Activated CD4-positive, CD25-positive, alpha-beta regulatory T cell treated with anti-CD3 and anti-CD28 coated beads, Interleukin-2, amount 50 U/mL, for 24 hours (primary cell): ENCODE measurements at regions not wholly inside any gene's neighbourhood (a gene's known extent, or its start where the extent isn't known, plus 50 kb on each side); places are given as distances from the start of the nearest gene placed in this dataset.

ENCODE experiments used
- ATAC-seq, 2 donors: fragments of 150-1000 bp; cut with Tn5 transposase; one replicate each; pipeline ENCODE4 v1.10.0; 2021; ENCODE audit warnings: mild to moderate bottlenecking in 1 of 2, moderate library complexity in 1 of 2

DNA sequence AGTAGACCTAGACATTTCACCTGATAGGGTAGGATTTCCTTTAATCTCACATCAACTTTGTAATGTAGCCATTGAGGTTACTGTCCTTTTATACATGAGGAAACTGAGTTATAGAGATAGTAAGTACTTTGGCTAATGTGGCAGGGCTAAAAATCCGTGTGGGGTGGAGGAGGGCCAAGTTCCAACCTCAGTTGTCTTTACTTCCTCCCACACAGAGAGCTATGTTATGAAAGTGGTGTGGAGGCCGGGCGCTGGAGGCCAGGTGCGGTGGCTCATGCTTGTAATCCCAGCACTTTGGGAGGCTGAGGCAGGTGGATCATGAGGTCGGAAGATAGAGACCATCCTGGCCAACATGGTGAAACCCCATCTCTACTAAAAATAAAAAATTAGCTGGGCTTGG lies 173.3 kb downstream of the PALM2AKAP2 start:
- ATAC-seq = no peak

- no peak for ATAC-seq
These were observed 174.0 kb downstream of the PALM2AKAP2 start for GRCh38 chr9:109953813-109954497.

DNA sequence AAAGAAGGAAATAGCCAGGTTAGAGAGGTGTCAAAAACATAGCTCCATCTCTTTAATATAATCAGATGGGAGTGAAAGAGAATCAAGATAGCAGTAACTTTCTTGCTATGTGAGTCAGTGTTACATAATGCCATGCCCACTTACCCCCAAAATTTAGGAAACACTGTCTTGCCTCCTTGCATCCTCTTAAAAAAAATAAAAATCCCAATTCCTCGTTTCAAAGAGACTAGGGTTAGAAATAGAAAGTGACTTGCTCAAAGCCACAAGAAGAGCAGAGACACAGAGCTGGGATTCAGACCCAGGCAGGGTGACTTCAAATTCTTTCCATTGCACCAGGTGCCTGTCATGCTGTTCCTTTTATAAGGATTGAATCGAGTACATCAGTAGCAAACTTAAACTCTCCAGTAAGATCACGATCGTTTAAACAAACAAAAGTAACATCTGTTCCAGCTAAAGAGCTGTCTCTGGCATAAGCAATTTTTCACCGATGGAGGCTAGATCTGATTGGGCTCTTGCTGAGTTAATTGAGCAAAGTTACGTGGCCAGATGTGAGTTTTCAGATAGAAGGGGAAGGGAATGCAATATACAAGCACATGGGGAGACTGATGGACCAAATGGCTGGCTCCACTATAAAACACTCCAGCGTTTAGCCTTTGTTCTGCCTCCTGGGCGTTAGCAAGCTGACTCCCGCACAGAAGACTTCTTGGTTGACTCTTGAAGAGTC lies 176.9 kb downstream of the PALM2AKAP2 start:
- no peak for ATAC-seq

- ATAC-seq = no peak
These were observed 179.7 kb downstream of the PALM2AKAP2 start for GRCh38 chr9:109959679-109960078.

DNA sequence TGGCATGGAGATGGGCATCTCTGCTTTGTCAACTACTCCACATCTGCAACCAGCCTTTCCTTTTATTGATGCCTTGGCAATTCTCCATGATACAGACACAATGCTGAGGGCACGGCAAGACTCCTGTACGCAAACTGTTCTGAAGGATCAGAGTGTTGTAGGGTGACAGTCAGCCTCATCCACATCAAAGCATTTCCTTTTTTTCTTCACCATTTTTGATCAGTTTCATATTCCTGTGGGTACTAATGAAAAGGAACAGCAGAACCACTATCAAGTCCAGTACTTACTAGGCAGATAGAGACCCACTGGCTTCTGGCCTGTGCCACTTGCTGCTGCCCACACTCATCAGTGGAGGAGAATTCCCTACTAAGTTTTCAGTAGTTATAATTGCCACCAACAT lies 181.6 kb downstream of the PALM2AKAP2 start:
- ATAC-seq = peak in 1 of 2 donors; percentile 10

DNA sequence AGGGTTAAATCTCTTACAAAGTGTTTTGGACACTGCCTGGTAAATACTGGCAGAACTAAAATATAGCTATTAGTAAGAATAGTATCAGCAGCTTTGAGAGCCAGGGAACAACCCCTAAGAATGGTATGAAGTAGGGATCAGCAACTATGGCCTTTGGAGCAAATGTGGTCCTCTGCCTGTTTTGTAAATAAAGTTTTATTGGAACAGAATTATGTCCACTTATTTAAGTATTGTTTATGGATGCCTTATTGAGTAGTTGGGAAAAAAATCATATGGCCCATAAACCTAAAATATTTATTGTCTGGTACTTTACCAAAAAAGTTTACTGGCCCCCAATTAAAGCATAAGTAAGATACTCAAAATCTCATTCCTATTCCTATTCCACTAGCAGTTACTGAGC lies 182.2 kb downstream of the PALM2AKAP2 start:
- no peak for ATAC-seq

- no peak for ATAC-seq
These were observed 183.1 kb downstream of the PALM2AKAP2 start for GRCh38 chr9:109963079-109963478.

- ATAC-seq = peak; percentile 14 to 25
These were observed 186.8 kb downstream of the PALM2AKAP2 start for GRCh38 chr9:109966643-109967368.

DNA sequence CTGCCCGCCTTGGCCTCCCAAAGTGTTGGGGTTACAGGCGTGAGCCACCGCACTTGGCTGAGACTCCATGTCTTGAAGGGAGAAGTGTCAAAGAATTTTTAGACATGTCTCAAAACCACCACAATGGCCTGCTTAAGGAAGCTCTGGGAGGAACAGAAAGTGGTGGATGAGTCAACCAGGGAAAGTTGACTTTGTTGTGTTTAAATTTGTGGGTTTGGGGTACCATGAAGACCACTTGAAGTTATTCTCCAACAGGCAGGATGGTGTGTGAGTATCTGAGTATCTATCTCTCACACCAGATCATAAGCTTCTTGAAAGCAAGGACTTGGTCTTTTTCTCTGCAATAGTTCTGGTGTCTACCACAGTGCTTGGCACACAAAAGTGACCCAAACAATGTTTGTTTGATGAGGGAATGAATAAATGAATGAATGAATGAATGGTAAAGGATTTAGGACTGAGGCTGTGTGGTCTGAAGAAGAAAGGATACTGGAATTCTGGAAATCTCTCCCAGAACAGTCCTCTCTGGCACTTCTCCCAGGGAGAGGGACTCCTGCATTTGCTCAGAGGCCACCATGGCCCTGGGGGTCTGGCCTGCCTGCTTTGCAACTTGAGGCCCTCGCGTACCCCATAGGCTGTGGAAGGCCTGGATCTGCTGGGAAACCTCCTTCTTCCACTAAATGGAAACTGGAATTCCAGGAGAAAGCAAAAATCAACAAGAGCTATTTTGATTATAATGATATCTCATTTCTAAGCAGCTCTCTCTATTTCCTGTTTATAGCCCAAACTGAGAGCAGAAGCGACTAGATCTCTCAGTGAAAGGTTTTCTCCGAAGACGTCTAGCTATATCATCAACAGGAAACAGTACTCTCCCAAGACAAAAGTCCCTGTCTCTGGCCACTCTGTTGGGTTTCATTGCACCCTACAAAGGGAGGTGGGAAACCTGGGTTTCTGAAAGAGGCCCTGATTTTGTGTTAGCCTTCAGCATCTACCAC lies 187.9 kb downstream of the PALM2AKAP2 start:
- peak in 1 of 2 donors; percentile 41 for ATAC-seq

- ATAC-seq = no peak
These were observed 189.0 kb downstream of the PALM2AKAP2 start for GRCh38 chr9:109969011-109969410.

GRCh38 chr9:109969573-109970237 lies 189.7 kb downstream of the PALM2AKAP2 start:
- no peak for ATAC-seq

GRCh38 chr9:109971226-109971625 lies 191.2 kb downstream of the PALM2AKAP2 start:
- ATAC-seq = no peak

GRCh38 chr9:109972026-109972882 lies 192.3 kb downstream of the PALM2AKAP2 start:
- ATAC-seq = peak; percentile 14 to 15

GRCh38 chr9:109973336-109973735 lies 193.3 kb downstream of the PALM2AKAP2 start:
- ATAC-seq = no peak

GRCh38 chr9:109974143-109974917 lies 194.3 kb downstream of the PALM2AKAP2 start:
- ATAC-seq = peak; percentile 90 to 91

GRCh38 chr9:109974918-109975276 lies 194.9 kb downstream of the PALM2AKAP2 start:
- ATAC-seq = no peak

DNA sequence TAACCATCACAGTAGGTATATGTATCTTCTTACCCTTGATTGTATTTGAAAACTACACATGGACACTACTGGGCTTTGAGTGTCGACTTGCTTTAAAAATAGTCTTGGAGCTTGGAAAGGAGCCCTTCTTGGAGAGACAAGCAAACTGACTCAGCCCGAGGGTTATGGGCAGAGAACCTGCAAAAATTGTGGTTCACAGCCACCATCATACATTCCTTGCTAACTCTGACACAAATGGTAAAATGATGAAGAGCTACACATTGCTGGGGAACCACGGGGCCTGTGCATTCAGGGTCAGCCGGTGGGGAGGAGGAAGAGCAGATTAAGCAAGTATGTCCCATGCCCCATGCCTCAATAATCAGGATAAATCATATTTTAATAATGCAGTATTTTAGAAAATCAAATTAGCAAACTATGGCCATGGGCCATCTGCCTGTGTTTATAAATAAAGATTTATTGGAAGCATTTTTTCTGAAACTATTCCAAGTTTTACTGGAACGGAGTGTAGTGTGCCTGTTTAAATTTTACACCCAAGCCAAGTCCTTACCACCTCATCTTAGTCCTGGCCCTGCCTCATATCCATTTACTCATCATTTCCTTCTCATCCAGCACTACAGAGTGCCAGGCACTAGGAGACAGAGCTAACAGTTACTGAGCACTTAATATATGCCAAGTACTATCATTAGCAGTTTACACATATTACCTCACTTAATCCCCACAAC lies 195.7 kb downstream of the PALM2AKAP2 start:
- ATAC-seq = no peak

DNA sequence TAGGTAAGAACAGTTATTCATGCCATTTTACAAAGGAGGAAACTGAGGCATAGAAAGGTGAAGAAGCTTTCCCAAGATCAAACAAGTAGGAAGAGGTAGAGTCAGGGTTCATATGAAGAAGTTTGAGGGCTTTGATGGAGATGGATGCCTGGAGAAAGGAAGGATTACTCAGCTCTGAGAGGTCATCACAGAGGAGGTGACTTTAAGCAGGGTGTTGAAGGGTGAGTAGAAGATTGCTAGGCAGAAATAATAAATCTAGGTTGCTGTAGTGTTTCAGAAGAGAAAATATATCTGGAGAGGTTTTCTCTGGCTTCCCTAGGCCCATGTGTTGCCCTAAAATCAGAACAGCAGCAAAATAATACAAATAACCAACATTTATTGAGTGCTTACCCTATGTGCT lies 196.3 kb downstream of the PALM2AKAP2 start:
- no peak for ATAC-seq

DNA sequence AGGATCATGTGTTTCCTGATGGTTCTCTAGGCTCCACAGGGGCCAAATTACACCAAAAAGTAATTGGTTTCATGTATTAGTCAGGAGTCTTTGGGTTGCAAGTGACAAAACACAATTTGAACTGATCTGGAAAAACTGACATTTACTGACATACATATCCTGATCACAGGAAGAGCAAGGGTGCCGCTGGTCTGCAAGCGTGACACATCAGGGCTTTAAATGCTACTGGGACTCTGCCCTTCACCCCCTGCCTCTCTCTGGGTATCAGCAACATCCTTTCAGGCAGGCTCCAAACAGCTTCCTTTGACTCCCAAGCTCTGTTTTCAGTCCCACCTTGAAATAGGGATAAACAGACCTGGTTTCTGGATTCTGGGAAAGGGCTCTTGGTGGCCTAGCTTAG lies 197.5 kb downstream of the PALM2AKAP2 start:
- ATAC-seq = no peak
